Neural cell (in vitro differentiated cells): ENCODE measurements at regions not wholly inside any gene's neighbourhood (a gene's known extent, or its start where the extent isn't known, plus 50 kb on each side); places are given as distances from the start of the nearest gene placed in this dataset.

Source experiments
- CTCF ChIP-seq: fragments of 450-650 bp; IDR thresholded peaks from 2 replicates; pipeline ENCODE4 v1.5.1; 2014; ENCODE audit warnings: antibody characterized with exemption, mild to moderate bottlenecking, moderate library complexity; ENCODE audit not compliant: poor library complexity, severe bottlenecking
- EP300 ChIP-seq: fragments of 450-650 bp; conservative IDR thresholded peaks from 2 replicates; pipeline ENCODE4 v1.6.1; 2014; ENCODE audit warnings: antibody characterized with exemption, mild to moderate bottlenecking, moderate library complexity; ENCODE audit not compliant: poor library complexity, severe bottlenecking
- EZH2 ChIP-seq: fragments of 200-600, 300-800 bp; shearing (Covaris generic), sonication (generic); IDR thresholded peaks from 2 replicates; pipeline ENCODE4 v1.6.1; 2014; ENCODE audit warnings: antibody characterized with exemption, low read length, borderline replicate concordance, mild to moderate bottlenecking; ENCODE audit not compliant: insufficient read depth, poor library complexity, severe bottlenecking
- POLR2AphosphoS5 ChIP-seq: IDR thresholded peaks from 2 replicates; pipeline ENCODE4 v1.6.1; 2012
- RAD21 ChIP-seq: fragments of 450-650 bp; conservative IDR thresholded peaks from 2 replicates; pipeline ENCODE4 v1.6.1; 2014; ENCODE audit warnings: antibody characterized with exemption, mild to moderate bottlenecking, moderate library complexity
- REST ChIP-seq: IDR thresholded peaks from 2 replicates; pipeline ENCODE4 v1.6.1; 2012; ENCODE audit warnings: borderline replicate concordance
- SMC3 ChIP-seq: fragments of 450-650 bp; conservative IDR thresholded peaks from 2 replicates; pipeline ENCODE4 v1.6.1; 2014; ENCODE audit warnings: antibody characterized with exemption, mild to moderate bottlenecking, moderate library complexity; ENCODE audit not compliant: poor library complexity
- TAF1 ChIP-seq: IDR thresholded peaks from 2 replicates; pipeline ENCODE4 v1.6.1; 2012; ENCODE audit warnings: low read depth

GRCh38 chr10:118498623-118499022, 96.8 kb downstream of the PRLHR start:
- no peak for TF ChIP-seq EZH2
- no peak for TF ChIP-seq CTCF
- TF ChIP-seq POLR2AphosphoS5: no peak
- no peak for TF ChIP-seq RAD21
- TF ChIP-seq EP300: no peak
- no peak for TF ChIP-seq TAF1
- no peak for TF ChIP-seq SMC3
- no peak for TF ChIP-seq REST
